ENCODE measurements at regions not wholly inside any gene's neighbourhood (a gene's known extent, or its start where the extent isn't known, plus 50 kb on each side); places are given as distances from the start of the nearest gene placed in this dataset.

DNA sequence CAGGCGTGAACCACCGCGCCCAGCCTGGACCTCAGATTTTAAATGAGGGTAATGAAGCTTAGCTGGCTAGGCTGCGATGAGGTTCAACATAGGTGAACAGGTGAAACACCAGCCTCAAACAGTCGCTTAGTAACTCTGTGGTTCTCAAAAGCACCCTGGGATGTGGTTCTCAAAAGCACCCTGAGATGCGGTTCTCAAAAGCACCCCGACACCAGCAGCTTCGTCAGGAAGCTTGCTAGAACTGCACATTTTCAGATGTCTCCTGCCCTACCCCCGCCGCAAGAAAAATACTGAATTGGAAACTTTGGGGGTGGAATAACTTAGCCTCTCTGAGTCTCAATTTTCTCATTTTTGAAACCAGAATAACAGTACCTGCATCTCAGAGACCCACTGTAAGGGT lies 86.7 kb upstream of the XYLT1 start:
- DNase-seq (ENCODE audit: low read depth) = no peak

DNA sequence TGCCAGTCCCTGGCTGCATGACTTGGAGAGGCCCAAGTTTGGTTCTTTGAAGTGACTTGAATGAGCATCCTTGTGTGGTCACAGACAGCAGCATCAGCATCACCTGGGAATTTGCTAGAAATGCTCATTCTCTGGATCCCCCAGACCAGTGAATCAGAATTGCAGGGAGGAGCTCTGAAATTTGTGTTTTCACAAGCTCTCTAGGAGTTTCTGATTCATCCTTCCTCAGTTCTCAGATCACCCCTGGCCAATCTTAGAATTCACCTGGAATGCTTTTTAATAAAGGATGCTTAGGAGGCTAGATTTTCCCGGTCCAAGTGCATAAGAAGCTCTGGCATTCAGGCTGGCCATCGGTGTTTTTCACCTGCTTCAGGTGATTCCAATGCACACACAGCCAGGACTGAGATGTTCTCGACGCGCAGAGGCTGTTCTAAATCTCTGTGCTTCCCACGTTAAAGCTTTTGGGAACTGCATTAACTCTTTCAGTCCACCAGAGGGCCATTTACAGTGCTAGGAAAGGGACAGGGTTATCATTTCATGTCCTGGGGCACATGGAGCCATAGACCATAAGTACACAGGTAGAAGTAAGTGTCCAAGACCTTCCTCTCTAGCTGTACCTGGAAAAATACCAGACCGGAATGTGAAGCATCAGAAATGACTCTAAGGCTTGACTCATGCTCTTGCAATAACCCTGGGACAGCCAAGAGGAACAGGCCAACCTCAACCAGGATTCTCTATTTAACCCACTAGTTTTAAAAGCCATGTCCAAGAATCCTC lies 85.7 kb upstream of the XYLT1 start:
- DNase-seq (ENCODE audit: low read depth) = peak; percentile 33

- DNase-seq (ENCODE audit: low read depth) = peak; percentile 87
Observed at GRCh38 chr16:17555176-17555575, 84.4 kb upstream of the XYLT1 start.

DNA sequence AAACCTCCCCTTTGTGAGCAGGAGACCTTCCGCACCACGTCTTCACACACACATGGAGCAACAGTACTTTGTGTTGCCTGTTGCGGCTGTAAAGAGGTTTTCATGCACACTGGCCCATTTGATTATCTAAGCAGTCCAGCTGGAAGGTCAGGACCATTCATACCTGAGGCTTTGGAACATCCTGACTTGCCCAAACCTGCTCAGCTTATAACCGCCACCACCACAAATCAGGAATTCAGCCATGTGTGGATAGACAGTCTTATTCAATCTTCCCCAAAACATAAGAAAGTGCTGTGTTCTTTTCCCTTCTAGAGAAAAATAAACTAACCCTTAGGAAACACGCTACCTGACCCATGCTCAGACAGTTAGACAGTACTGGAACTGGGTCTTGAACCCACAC lies 81.6 kb upstream of the XYLT1 start:
- no peak for DNase-seq (ENCODE audit: low read depth)

DNA sequence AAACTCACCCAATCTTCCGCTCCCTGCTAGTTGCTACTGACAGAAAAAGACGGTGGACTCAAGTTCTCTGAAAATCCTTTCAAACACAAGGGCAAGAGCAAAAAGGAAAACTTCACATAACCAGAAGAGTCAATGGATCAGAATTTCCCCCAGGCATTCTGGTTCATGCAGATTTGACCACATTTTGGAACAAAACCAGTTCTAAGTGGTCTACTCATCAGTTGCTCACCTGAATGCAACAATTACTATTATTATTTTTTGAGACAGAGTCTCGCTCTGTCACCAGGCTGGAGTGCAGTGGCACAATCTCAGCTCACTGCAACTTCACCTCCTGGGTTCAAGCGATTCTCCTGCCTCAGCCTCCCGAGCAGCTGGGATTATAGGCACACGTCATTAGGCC lies 80.9 kb upstream of the XYLT1 start:
- peak; percentile 72 for DNase-seq (ENCODE audit: low read depth)

DNA sequence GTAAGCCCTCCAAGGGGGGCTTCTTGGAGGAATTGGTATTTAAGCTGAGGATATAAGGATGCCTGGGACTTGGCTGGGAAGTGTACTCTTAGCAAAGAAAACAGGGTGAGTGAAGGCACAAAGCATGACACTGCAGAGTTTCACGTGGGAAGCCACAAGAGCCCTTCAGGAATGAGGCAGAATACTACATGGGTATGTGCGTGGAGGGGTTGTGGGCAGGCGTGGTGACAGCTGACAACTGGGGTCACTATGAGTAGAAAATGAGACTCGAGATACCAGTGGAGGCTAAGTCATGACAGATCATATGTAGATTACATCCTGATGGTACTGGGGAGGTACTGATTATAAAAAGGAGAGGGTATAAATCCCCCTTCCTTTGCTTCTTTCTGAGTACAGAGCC lies 78.1 kb upstream of the XYLT1 start:
- DNase-seq (ENCODE audit: low read depth) = no peak

DNA sequence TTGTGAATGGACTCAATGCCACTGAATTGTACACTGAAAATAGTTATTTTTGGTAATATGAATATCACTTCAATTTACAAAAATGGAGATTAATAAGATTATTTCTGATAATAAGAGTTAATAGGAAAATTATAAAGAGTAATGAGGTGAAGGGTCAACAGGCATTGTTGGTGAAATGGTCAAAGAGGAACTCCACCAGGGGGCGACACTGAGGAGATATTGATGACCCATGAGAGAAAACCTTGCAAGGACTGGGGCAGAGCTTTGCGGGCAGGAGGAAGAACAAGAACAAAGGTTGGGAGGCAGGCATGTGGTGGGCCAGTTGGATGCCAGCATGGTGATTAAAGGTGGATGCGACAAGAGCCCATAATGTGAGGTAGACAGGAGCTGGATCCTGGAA lies 74.0 kb upstream of the XYLT1 start:
- no peak for DNase-seq (ENCODE audit: low read depth)

GRCh38 chr16:17544304-17544703 lies 73.5 kb upstream of the XYLT1 start:
- DNase-seq (ENCODE audit: low read depth) = no peak

DNA sequence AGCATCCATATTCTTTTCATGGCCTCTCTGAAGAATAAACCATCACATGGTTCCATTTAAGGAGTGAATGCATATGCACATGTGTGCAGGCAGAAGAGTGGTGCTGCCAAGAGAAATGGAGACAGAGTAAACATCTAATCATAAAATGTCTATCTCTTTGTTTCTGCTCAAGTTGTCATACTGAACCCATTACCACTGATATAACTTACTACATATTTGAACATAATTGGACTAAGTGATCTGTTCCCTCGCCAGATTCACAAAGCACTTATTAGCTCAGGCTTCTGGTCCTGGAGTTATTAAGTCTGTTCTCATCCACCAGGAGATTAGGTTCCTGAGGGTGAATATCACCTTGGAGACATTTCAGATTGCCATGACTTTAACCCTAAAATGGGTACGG lies 72.3 kb upstream of the XYLT1 start:
- no peak for DNase-seq (ENCODE audit: low read depth)

DNA sequence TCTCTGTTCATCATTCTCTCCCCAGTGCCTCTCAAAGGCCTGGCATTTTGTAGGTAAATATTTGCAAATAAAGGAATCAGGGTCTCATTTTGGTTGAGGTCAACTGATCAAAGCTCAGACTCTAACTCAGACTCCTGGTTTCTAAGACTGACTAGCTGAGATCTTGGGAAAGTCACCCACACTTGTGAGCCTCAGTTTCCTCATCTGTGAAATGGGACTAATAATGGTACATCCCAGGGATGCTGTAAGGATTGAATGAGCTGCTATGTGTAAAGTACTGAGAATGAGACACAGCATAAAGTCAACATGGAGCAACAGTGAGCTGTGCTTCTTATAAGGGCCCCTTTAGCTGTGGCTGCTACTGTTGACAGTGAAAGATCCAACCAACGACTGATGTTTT lies 70.6 kb upstream of the XYLT1 start:
- no peak for DNase-seq (ENCODE audit: low read depth)

- DNase-seq (ENCODE audit: low read depth) = no peak
Observed at GRCh38 chr16:17538927-17539326, 68.2 kb upstream of the XYLT1 start.

- DNase-seq (ENCODE audit: low read depth) = no peak
Observed at GRCh38 chr16:17532338-17532995, 61.7 kb upstream of the XYLT1 start.

- DNase-seq (ENCODE audit: low read depth) = no peak
Observed at GRCh38 chr16:17529982-17530760, 59.4 kb upstream of the XYLT1 start.

GRCh38 chr16:17526956-17527937 lies 56.5 kb upstream of the XYLT1 start:
- no peak for DNase-seq (ENCODE audit: low read depth)

GRCh38 chr16:17524656-17525055 lies 53.9 kb upstream of the XYLT1 start:
- no peak for DNase-seq (ENCODE audit: low read depth)

DNA sequence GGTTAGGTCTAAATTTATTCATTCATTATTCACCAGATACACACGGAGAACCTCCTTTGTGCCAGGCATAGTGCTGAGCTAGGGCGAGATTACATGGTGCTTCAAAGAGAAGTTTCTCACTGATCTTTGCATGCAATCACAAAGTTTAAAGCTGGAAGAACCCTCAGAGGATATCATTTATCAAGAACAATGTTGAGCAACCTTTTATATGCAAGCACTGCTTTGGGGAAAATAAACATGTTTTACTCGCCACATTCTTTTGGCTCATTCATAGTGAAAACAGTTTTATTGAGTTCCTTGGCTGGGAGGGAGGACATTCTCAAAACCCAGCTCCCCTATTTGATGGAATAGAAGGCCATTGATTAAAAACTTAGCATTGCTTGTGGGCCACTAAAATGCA lies 49.8 kb upstream of the XYLT1 start:
- DNase-seq (ENCODE audit: low read depth) = no peak
